Panc1 (cell line): ENCODE measurements at regions not wholly inside any gene's neighbourhood (a gene's known extent, or its start where the extent isn't known, plus 50 kb on each side); places are given as distances from the start of the nearest gene placed in this dataset.

Experiments
- POLR2AphosphoS5 ChIP-seq: IDR thresholded peaks from 2 replicates; pipeline ENCODE4 v1.6.1; 2012; ENCODE audit warnings: mild to moderate bottlenecking, low read depth, low read length, moderate library complexity
- SIN3A ChIP-seq: IDR thresholded peaks from 2 replicates; pipeline ENCODE4 v1.6.1; 2012; ENCODE audit warnings: low read depth, mild to moderate bottlenecking, low read length, moderate library complexity, borderline replicate concordance; ENCODE audit not compliant: insufficient read depth
- TCF7L2 ChIP-seq: IDR thresholded peaks from 2 replicates; pipeline ENCODE4 v1.6.1; 2011; ENCODE audit warnings: mild to moderate bottlenecking, low read depth, low read length, inconsistent platforms
- TF ChIP-seq, protein P1 (sequence below): fragments of 450-650 bp; IDR thresholded peaks from 2 replicates; pipeline ENCODE4 v1.5.1; 2017; ENCODE audit warnings: mild to moderate bottlenecking
- TF ChIP-seq, protein P2 (sequence below), 2 experiments: IDR thresholded peaks; 2 replicates each; pipeline ENCODE4 v1.6.1; 2011 to 2012; ENCODE audit warnings: low read depth in 2 of 2, control low read depth in 1 of 2, low read length in 1 of 2, mild to moderate bottlenecking in 1 of 2, moderate library complexity in 1 of 2; ENCODE audit not compliant: insufficient read depth in 1 of 2

DNA sequence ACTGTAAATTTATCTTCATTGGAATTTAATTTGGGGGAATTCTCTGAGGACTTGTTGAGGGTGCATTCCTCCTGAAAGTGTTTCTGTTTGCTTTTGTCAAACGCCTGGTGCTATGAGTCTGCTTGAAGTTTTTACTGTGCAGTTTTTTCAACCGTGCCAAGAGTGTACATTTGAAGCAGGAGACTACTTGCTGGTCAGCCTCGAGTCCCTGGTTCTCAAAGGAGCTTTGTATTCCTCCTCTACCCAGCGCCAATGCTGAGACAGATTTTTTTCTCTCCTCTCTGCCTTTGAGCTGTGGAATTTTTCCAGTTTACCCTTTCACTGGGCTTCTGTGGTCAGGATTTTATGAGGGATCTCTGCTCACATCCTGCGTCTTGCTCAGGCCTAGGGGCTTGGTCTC, 62.1 kb downstream of the NPY start:
- TF ChIP-seq, protein P1, sequence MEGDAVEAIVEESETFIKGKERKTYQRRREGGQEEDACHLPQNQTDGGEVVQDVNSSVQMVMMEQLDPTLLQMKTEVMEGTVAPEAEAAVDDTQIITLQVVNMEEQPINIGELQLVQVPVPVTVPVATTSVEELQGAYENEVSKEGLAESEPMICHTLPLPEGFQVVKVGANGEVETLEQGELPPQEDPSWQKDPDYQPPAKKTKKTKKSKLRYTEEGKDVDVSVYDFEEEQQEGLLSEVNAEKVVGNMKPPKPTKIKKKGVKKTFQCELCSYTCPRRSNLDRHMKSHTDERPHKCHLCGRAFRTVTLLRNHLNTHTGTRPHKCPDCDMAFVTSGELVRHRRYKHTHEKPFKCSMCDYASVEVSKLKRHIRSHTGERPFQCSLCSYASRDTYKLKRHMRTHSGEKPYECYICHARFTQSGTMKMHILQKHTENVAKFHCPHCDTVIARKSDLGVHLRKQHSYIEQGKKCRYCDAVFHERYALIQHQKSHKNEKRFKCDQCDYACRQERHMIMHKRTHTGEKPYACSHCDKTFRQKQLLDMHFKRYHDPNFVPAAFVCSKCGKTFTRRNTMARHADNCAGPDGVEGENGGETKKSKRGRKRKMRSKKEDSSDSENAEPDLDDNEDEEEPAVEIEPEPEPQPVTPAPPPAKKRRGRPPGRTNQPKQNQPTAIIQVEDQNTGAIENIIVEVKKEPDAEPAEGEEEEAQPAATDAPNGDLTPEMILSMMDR, result no peak
- no peak for TF ChIP-seq POLR2AphosphoS5
- TF ChIP-seq, protein P2, sequence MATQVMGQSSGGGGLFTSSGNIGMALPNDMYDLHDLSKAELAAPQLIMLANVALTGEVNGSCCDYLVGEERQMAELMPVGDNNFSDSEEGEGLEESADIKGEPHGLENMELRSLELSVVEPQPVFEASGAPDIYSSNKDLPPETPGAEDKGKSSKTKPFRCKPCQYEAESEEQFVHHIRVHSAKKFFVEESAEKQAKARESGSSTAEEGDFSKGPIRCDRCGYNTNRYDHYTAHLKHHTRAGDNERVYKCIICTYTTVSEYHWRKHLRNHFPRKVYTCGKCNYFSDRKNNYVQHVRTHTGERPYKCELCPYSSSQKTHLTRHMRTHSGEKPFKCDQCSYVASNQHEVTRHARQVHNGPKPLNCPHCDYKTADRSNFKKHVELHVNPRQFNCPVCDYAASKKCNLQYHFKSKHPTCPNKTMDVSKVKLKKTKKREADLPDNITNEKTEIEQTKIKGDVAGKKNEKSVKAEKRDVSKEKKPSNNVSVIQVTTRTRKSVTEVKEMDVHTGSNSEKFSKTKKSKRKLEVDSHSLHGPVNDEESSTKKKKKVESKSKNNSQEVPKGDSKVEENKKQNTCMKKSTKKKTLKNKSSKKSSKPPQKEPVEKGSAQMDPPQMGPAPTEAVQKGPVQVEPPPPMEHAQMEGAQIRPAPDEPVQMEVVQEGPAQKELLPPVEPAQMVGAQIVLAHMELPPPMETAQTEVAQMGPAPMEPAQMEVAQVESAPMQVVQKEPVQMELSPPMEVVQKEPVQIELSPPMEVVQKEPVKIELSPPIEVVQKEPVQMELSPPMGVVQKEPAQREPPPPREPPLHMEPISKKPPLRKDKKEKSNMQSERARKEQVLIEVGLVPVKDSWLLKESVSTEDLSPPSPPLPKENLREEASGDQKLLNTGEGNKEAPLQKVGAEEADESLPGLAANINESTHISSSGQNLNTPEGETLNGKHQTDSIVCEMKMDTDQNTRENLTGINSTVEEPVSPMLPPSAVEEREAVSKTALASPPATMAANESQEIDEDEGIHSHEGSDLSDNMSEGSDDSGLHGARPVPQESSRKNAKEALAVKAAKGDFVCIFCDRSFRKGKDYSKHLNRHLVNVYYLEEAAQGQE (IDR thresholded peaks at IDR 0.05; ENCODE audit: insufficient read depth in 1 of 2, low read depth in 2 of 2, low read length in 1 of 2), result no peak
- TF ChIP-seq TCF7L2, result peak; percentile 69; the same call in 1 of the 2 replicates
- no peak for TF ChIP-seq SIN3A
